GM10266 (cell line): ENCODE measurements at regions not wholly inside any gene's neighbourhood (a gene's known extent, or its start where the extent isn't known, plus 50 kb on each side); places are given as distances from the start of the nearest gene placed in this dataset.

Experiments
- DNase-seq: peaks from one replicate; pipeline ENCODE4 v3.0.0; 2012; ENCODE audit errors: extremely low spot score
- CTCF ChIP-seq: IDR thresholded peaks from 2 replicates; pipeline ENCODE4 v1.5.1; 2012; ENCODE audit warnings: mild to moderate bottlenecking, low read depth; ENCODE audit not compliant: control insufficient read depth, insufficient read depth; ENCODE audit errors: missing control alignments

DNA sequence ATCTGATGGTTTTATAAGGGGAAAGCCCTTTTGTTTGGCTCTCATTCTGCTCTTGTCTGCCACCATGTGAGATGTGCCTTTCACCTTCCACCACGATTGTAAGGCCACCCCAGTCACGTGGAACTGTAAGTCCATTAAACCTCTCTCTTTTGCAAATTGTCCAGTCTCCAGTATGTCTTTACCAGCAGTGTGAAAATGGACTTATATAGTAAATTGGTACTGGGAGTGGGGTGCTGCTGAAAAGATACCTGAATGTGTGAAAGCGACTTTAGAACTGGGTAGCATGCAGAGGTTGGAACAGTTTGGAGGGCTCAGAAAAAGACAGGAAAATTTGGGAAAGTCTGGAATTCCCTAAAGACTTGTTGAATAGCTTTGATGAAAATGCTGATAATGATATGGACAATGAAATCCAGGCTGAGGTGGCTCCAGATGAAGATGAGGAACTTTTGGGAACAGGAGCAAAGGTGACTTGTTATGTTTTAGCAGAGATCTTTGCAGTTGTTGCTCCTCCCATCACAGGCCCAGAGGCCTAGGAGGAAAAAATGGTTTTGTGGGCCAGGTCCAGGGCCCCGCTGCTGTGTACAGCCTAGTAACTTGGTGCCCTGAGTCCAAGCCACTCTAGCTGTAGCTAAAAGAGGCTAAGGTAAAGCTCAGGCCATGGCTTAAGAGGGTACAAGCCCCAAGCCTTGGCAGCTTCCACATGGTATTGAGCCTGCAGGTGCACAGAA lies 275.7 kb upstream of the NPSR1 start:
- no peak for TF ChIP-seq CTCF
- no peak for DNase-seq

GRCh38 chr7:34385384-34385783 lies 272.6 kb upstream of the NPSR1 start:
- DNase-seq: no peak
- no peak for TF ChIP-seq CTCF

- TF ChIP-seq CTCF: no peak
- no peak for DNase-seq
These were observed 268.5 kb upstream of the NPSR1 start for GRCh38 chr7:34389332-34390078.

DNA sequence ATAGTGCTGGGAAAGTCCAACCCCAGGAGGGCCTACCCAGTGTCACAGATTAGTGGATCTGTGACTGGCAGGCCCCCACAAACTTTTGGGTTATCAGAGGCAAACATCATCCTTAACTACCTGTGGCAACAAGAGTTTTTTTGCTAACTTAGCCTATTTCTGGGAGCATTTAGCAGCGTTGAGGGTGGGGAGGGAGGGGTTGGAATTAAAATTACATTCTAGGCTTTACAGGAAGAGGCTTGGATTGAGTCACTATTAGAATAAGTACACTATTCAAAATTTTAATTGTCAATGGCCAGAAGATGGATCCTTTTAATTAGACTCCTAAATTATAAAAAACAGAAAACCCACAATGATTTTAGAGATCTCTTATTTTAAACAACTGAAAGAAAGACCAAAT lies 267.9 kb upstream of the NPSR1 start:
- no peak for TF ChIP-seq CTCF
- DNase-seq: no peak

GRCh38 chr7:34392972-34393371 lies 265.0 kb upstream of the NPSR1 start:
- DNase-seq: no peak
- no peak for TF ChIP-seq CTCF

GRCh38 chr7:34396437-34397064 lies 261.5 kb upstream of the NPSR1 start:
- DNase-seq: no peak
- no peak for TF ChIP-seq CTCF

DNA sequence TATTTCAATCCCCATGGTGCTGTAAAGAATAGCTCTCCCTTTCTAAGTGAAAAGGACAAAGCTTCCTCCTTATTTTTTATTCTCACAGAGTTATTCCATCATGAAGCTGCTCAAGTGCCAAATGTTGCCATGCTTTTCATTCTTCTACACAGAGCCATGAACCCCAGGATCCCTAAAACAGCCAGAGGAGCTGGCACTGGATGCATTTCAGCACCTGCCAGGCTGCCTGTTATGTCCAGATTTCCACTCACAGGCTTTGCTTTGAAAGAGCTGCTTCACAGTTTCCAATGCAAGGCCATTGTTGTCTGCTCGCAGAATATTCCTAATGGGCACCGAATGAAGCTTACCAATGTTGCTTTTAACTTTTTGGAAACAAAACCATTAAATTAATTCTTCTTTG lies 256.2 kb upstream of the NPSR1 start:
- DNase-seq: no peak
- no peak for TF ChIP-seq CTCF
